Upper lobe of left lung (tissue), 4 donors: ENCODE measurements at regions not wholly inside any gene's neighbourhood (a gene's known extent, or its start where the extent isn't known, plus 50 kb on each side); places are given as distances from the start of the nearest gene placed in this dataset.

Experiments
- EP300 ChIP-seq, 4 donors: sonication (generic); formaldehyde crosslinking; IDR thresholded peaks; one replicate each; pipeline ENCODE4 v1.5.1; 2017; ENCODE audit warnings: antibody characterized with exemption in 4 of 4, control low read depth in 2 of 4
- POLR2A ChIP-seq, 4 donors: fragments of 450-650 bp; IDR thresholded peaks; one replicate each; pipeline ENCODE4 v1.5.1; 2016 to 2017; ENCODE audit warnings: antibody characterized with exemption in 4 of 4, mild to moderate bottlenecking in 2 of 4
- TF ChIP-seq, protein P1 (sequence below), 6 experiments: fragments of 450-650 bp in 4 of 6; fragments of 200-600 bp in 2 of 6; sonication (generic) in 2 of 6; IDR thresholded peaks; one replicate each; pipeline ENCODE4 v1.5.1; 2016 to 2019; ENCODE audit warnings: antibody characterized with exemption in 6 of 6

DNA sequence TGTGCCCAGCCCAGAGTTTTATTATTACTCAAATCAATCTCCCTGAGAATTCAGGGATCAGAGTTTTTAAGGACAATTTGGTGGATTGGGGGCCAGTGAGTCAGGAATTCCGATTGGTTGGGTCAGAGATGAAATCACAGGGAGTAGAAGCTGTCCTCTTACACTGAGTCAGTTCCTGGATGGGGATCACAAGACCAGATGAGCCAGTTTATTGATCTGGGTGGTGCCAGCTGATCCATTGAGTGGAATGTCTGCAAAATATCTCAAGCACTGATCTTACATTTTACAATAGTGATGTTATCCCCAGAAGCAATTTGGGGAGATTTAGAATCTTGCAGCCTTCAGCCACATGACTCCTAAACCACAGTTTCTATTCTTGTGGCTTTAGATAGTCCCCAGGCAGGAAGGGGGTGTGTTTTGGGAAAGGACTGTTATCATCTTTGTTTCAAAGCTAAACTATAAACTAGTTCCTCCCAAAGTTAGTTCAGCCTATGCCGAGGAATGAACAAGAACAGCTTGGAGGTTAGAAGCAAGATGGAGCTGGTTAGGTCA is 89.1 kb upstream of the CNOT2 start:
- TF ChIP-seq EP300 (IDR thresholded peaks at IDR 0.05) = no peak
- TF ChIP-seq, protein P1, sequence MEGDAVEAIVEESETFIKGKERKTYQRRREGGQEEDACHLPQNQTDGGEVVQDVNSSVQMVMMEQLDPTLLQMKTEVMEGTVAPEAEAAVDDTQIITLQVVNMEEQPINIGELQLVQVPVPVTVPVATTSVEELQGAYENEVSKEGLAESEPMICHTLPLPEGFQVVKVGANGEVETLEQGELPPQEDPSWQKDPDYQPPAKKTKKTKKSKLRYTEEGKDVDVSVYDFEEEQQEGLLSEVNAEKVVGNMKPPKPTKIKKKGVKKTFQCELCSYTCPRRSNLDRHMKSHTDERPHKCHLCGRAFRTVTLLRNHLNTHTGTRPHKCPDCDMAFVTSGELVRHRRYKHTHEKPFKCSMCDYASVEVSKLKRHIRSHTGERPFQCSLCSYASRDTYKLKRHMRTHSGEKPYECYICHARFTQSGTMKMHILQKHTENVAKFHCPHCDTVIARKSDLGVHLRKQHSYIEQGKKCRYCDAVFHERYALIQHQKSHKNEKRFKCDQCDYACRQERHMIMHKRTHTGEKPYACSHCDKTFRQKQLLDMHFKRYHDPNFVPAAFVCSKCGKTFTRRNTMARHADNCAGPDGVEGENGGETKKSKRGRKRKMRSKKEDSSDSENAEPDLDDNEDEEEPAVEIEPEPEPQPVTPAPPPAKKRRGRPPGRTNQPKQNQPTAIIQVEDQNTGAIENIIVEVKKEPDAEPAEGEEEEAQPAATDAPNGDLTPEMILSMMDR (IDR thresholded peaks at IDR 0.05) = no peak
- no peak for TF ChIP-seq POLR2A (IDR thresholded peaks at IDR 0.05)
